ENCODE measurements at regions not wholly inside any gene's neighbourhood (a gene's known extent, or its start where the extent isn't known, plus 50 kb on each side); places are given as distances from the start of the nearest gene placed in this dataset.
A peak's percentile ranks its signal among the peaks of the same experiment; 100 is the strongest.

- BruUV-seq (replicated peaks), result no TSS peak
Measured at GRCh38 chr1:172820475-172821158, 161.7 kb downstream of the FASLG start.

DNA sequence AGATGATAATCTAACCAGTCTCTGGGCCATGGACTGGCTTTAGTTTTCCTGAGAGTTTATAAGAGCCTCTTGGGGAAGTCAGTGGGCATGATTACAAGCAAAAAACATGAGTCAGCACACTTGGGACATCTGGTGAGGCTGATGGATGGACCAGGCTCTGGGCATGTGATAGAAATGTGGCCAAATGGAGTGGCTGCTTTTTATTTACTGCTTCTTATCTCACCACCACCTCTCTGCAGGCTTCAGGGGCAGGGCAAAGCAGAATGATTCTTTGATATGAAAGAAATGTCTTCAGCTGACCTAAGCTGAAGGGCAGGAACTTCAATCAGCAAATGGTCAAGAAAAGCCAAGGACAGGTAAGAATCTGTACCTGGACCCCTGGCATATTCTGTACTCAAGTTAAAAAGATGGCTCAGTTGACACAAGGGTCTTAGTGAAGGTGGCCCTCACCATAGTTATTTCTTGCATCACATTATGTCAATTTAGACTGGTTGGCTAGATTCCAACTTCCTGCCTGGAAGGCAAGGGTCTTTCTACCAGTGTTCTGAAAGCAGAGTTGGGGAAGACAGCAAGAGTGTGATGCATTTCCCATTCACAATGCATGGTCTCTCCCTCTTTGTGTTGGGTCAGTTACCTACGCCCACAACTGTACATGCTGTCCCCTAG lies 162.8 kb downstream of the FASLG start:
- H3K4me1 ChIP-seq (ENCODE audit: insufficient read depth, low read length, poor library complexity, severe bottlenecking), result peaks cover 13% of the 10 kb centered on the region
- intact Hi-C loops (cut with micrococcal nuclease; ENCODE audit: unreplicated experiment), result loop anchor here (10.0 kb wide), 1 partner anchor 593 kb away; no protein-coding TSS in a partner anchor
- CTCF ChIA-PET, result no interaction called here
- no peaks in the 10 kb centered on the region for H3K27me3 ChIP-seq (replicated peaks; ENCODE audit: insufficient read depth, low read depth, low read length, poor library complexity)
- POLR2A ChIA-PET (ENCODE audit: low non-redundant PET), result no interaction called here
- no TSS peak for BruUV-seq (replicated peaks)
- DNase-seq (ENCODE audit: low spot score), result peak; percentile 21
- no peak for TF ChIP-seq EZH2 (IDR thresholded peaks at IDR 0.05; ENCODE audit: borderline replicate concordance, low read depth, low read length, poor library complexity, severe bottlenecking)
- TF ChIP-seq, protein P1, sequence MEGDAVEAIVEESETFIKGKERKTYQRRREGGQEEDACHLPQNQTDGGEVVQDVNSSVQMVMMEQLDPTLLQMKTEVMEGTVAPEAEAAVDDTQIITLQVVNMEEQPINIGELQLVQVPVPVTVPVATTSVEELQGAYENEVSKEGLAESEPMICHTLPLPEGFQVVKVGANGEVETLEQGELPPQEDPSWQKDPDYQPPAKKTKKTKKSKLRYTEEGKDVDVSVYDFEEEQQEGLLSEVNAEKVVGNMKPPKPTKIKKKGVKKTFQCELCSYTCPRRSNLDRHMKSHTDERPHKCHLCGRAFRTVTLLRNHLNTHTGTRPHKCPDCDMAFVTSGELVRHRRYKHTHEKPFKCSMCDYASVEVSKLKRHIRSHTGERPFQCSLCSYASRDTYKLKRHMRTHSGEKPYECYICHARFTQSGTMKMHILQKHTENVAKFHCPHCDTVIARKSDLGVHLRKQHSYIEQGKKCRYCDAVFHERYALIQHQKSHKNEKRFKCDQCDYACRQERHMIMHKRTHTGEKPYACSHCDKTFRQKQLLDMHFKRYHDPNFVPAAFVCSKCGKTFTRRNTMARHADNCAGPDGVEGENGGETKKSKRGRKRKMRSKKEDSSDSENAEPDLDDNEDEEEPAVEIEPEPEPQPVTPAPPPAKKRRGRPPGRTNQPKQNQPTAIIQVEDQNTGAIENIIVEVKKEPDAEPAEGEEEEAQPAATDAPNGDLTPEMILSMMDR (conservative IDR thresholded peaks at IDR 0.05; ENCODE audit: low read depth, low read length), result no peak
- H3K36me3 ChIP-seq (ENCODE audit: insufficient read depth, low read length, poor library complexity, severe bottlenecking), result no peaks in the 10 kb centered on the region
- no peaks in the 10 kb centered on the region for H3K9me3 ChIP-seq (ENCODE audit: low read depth, low read length, poor library complexity, severe bottlenecking)
- H3K27ac ChIP-seq (ENCODE audit: low read depth, low read length, poor library complexity, severe bottlenecking), result no peak overlapping the region
- H3K4me3 ChIP-seq (ENCODE audit: low read depth, low read length, poor library complexity, severe bottlenecking), result no peak overlapping the region

More at GRCh38 chr1:172820475-172821158, 161.7 kb downstream of the FASLG start:
- Histone ChIP-seq H3K36me3 (ENCODE audit: insufficient read depth, low read length, poor library complexity, severe bottlenecking) (no peaks in the 10 kb centered on the region), H3K27ac (ENCODE audit: low read depth, low read length, poor library complexity, severe bottlenecking) (no peak overlapping the region), H3K4me1 (ENCODE audit: insufficient read depth, low read length, poor library complexity, severe bottlenecking) (peaks cover 6% of the 10 kb centered on the region), H3K4me3 (ENCODE audit: low read depth, low read length, poor library complexity, severe bottlenecking) (no peak overlapping the region), H3K9me3 (ENCODE audit: low read depth, low read length, poor library complexity, severe bottlenecking) (no peaks in the 10 kb centered on the region), H3K27me3 (replicated peaks; ENCODE audit: insufficient read depth, low read depth, low read length, poor library complexity) (no peaks in the 10 kb centered on the region)
- DNase-seq (ENCODE audit: low spot score), result no peak
- ChIA-PET POLR2A (ENCODE audit: low non-redundant PET) (no interaction called here), CTCF (no interaction called here)
- TF ChIP-seq, protein P1 (conservative IDR thresholded peaks at IDR 0.05; ENCODE audit: low read depth, low read length), result no peak
- no peak for TF ChIP-seq EZH2 (IDR thresholded peaks at IDR 0.05; ENCODE audit: borderline replicate concordance, low read depth, low read length, poor library complexity, severe bottlenecking)
- intact Hi-C loops (cut with micrococcal nuclease; ENCODE audit: unreplicated experiment), result loop anchor here (10.0 kb wide), 1 partner anchor 594 kb away; no protein-coding TSS in a partner anchor

- Histone ChIP-seq H3K36me3 (ENCODE audit: insufficient read depth, low read length, poor library complexity, severe bottlenecking) (no peaks in the 10 kb centered on the region), H3K9me3 (ENCODE audit: low read depth, low read length, poor library complexity, severe bottlenecking) (no peaks in the 10 kb centered on the region), H3K4me3 (ENCODE audit: low read depth, low read length, poor library complexity, severe bottlenecking) (no peak overlapping the region), H3K4me1 (ENCODE audit: insufficient read depth, low read length, poor library complexity, severe bottlenecking) (peaks cover 14% of the 10 kb centered on the region), H3K27ac (ENCODE audit: low read depth, low read length, poor library complexity, severe bottlenecking) (no peak overlapping the region), H3K27me3 (replicated peaks; ENCODE audit: insufficient read depth, low read depth, low read length, poor library complexity) (no peaks in the 10 kb centered on the region)
- ChIA-PET CTCF (no interaction called here), POLR2A (ENCODE audit: low non-redundant PET) (no interaction called here)
- BruUV-seq (replicated peaks), result no TSS peak
- TF ChIP-seq EZH2 (IDR thresholded peaks at IDR 0.05; ENCODE audit: borderline replicate concordance, low read depth, low read length, poor library complexity, severe bottlenecking), result no peak
- TF ChIP-seq, protein P1 (conservative IDR thresholded peaks at IDR 0.05; ENCODE audit: low read depth, low read length), result no peak; the same call in 1 of the 2 replicates
- DNase-seq (ENCODE audit: low spot score), result no peak
- intact Hi-C loops (cut with micrococcal nuclease; ENCODE audit: unreplicated experiment), result loop anchor here (10.0 kb wide), 1 partner anchor 592 kb away; no protein-coding TSS in a partner anchor
Measured at GRCh38 chr1:172822886-172823285, 164.0 kb downstream of the FASLG start.
